Lung (tissue), 11 donors: ENCODE measurements at regions not wholly inside any gene's neighbourhood (a gene's known extent, or its start where the extent isn't known, plus 50 kb on each side); places are given as distances from the start of the nearest gene placed in this dataset.

Experiments used
- ATAC-seq: fragments of 200-7000 bp; cut with Tn5 transposase; one replicate; pipeline ENCODE4 v1.9.1; 2020; ENCODE audit warnings: moderate number of reproducible peaks; ENCODE audit not compliant: insufficient read depth, low FRiP score
- DNase-seq, 3 donors: peaks; one replicate each; pipeline ENCODE4 v3.0.0-alpha.2; 2013 to 2017
- H3K27ac ChIP-seq, 2 donors: one replicate each; pipeline ENCODE4 v1.5.1; 2013; ENCODE audit warnings: mild to moderate bottlenecking in 2 of 2, moderate library complexity in 2 of 2, control low read depth in 1 of 2, inconsistent platforms in 1 of 2, low read depth in 1 of 2, low read length in 1 of 2
- H3K27me3 ChIP-seq, 3 donors: one replicate each; pipeline ENCODE4 v1.5.1; 2013; ENCODE audit warnings: low read length in 2 of 3; ENCODE audit not compliant: control insufficient read depth in 3 of 3, insufficient read depth in 3 of 3
- H3K36me3 ChIP-seq, 4 donors: one replicate each; pipeline ENCODE4 v1.5.1; 2013; ENCODE audit warnings: low read length in 4 of 4, mild to moderate bottlenecking in 1 of 4, moderate library complexity in 1 of 4; ENCODE audit not compliant: control insufficient read depth in 4 of 4, insufficient read depth in 4 of 4
- H3K4me1 ChIP-seq, 5 donors: one replicate each; pipeline ENCODE4 v1.5.1; 2013; ENCODE audit warnings: low read length in 5 of 5, mild to moderate bottlenecking in 2 of 5, moderate library complexity in 1 of 5; ENCODE audit not compliant: control insufficient read depth in 5 of 5, insufficient read depth in 5 of 5
- H3K4me3 ChIP-seq: one replicate; pipeline ENCODE4 v1.5.1; 2013; ENCODE audit warnings: mild to moderate bottlenecking, control low read depth, moderate library complexity
- H3K9ac ChIP-seq, 2 donors: one replicate each; pipeline ENCODE4 v1.5.1; 2013; ENCODE audit warnings: low read length in 2 of 2, control low read depth in 1 of 2; ENCODE audit not compliant: insufficient read depth in 1 of 2
- H3K9me3 ChIP-seq, 4 donors: one replicate each; pipeline ENCODE4 v1.5.1; 2013; ENCODE audit warnings: low read length in 3 of 4, mild to moderate bottlenecking in 1 of 4, moderate library complexity in 1 of 4; ENCODE audit not compliant: control insufficient read depth in 4 of 4, insufficient read depth in 3 of 4
- CTCF ChIP-seq: IDR thresholded peaks from 2 replicates; pipeline ENCODE4 v1.5.1; 2012; ENCODE audit warnings: mild to moderate bottlenecking; ENCODE audit errors: control extremely low read depth, extremely low read depth
- WGBS, 2 donors: extraction: QIAGEN DNeasy Blood & Tissue Kit; methylation state at CpG; one replicate each; pipeline ENCODE4 v1.1.7; 2013; 5-methylcytosine and 5-hydroxymethylcytosine counted together
- donor health status: control.
- donor health status: control.
- donor health status: Bipolar disorder and iron deficiency.
- donor health status: healthy.
- donor health status: DM: yes; HTN: yes; CAD: no.

- Histone ChIP-seq H3K36me3 (no peaks in the 10 kb centered on the region), H3K4me1 (peaks cover 0 to 2% (median 0%) of the 10 kb centered on the region in 5 donors), H3K4me3 (no peak overlapping the region), H3K9ac (no peak overlapping the region), H3K27ac (no peak overlapping the region), H3K27me3 (peaks cover 0 to 2% (median 0%) of the 10 kb centered on the region in 3 donors), H3K9me3 (no peaks in the 10 kb centered on the region)
- ATAC-seq (no peak), DNase-seq (no peak)
- TF ChIP-seq CTCF, result no peak
- WGBS, 2 donors, result 85 to 91% methylated on average over 6 of the region's 6 CpGs
Observed at GRCh38 chr7:26608402-26608801, 256.0 kb downstream of the SKAP2 start.

- H3K4me1 ChIP-seq, result peaks cover 0 to 2% (median 0%) of the 10 kb centered on the region in 5 donors
- H3K9ac ChIP-seq, result no peak overlapping the region
- 60 to 78% methylated on average over 2 of the region's 2 CpGs for WGBS, 2 donors
- H3K9me3 ChIP-seq, result no peaks in the 10 kb centered on the region
- ATAC-seq, result no peak
- TF ChIP-seq CTCF, result no peak
- peaks cover 0 to 2% (median 0%) of the 10 kb centered on the region in 3 donors for H3K27me3 ChIP-seq
- H3K36me3 ChIP-seq, result no peaks in the 10 kb centered on the region
- DNase-seq, result no peak
- no peak overlapping the region for H3K4me3 ChIP-seq
- H3K27ac ChIP-seq, result no peak overlapping the region
Observed at GRCh38 chr7:26609082-26609481, 255.3 kb downstream of the SKAP2 start.

GRCh38 chr7:26609532-26609931 is 254.9 kb downstream of the SKAP2 start:
- WGBS, 2 donors, result 88 to 90% methylated on average over 6 of the region's 6 CpGs
- no peak for TF ChIP-seq CTCF
- DNase-seq, result no peak
- H3K27ac ChIP-seq, result no peak overlapping the region
- peaks cover 0 to 2% (median 0%) of the 10 kb centered on the region in 5 donors for H3K4me1 ChIP-seq
- H3K36me3 ChIP-seq, result no peaks in the 10 kb centered on the region
- H3K9ac ChIP-seq, result no peak overlapping the region
- peaks cover 0 to 2% (median 0%) of the 10 kb centered on the region in 3 donors for H3K27me3 ChIP-seq
- H3K4me3 ChIP-seq, result no peak overlapping the region
- no peaks in the 10 kb centered on the region for H3K9me3 ChIP-seq
- ATAC-seq, result no peak

GRCh38 chr7:26612742-26613141 is 251.6 kb downstream of the SKAP2 start:
- WGBS, 2 donors, result 96% methylated on average over 11 of the region's 11 CpGs
- no peak for TF ChIP-seq CTCF
- ATAC-seq (no peak), DNase-seq (no peak)
- Histone ChIP-seq H3K27me3 (no peaks in the 10 kb centered on the region), H3K9me3 (no peaks in the 10 kb centered on the region), H3K27ac (no peak overlapping the region), H3K9ac (no peak overlapping the region), H3K4me1 (peaks cover 0 to 2% (median 0%) of the 10 kb centered on the region in 5 donors), H3K4me3 (no peak overlapping the region), H3K36me3 (no peaks in the 10 kb centered on the region)
